ENCODE measurements at regions not wholly inside any gene's neighbourhood (a gene's known extent, or its start where the extent isn't known, plus 50 kb on each side); places are given as distances from the start of the nearest gene placed in this dataset.

DNA sequence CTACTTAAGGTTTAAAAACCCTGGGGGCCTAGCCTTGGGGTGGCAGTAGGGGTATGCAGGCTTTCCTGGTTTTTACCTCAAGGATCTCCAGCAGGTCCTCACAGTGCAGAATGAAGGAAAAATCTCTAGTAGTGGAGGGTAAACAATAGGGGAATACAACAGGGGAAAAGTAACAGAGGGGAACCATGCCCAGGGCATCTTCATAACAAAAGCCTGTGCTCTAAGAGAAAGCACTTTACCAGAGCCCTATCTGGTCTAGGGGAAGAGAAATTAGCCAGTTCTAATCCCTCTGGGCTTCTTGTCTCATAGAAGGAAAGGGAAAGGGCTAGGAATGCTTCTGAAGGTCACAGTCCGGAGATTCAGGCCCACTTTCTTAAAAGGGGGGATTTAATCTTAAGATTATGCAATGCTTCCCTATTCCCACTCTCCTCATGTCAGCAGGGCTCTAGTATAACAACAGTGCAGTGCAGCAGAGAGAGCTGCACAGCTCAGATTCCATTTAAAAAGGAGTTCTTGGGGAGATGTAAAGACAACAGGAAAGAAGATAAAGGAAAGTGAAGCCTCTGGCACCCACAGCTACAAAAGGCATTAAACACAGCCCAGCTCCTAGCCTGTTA is 149.0 kb upstream of the CYP1B1 start:
- Histone ChIP-seq H3K36me3 (ENCODE audit: insufficient read depth, low read length) (no peaks in the 10 kb centered on the region), H3K9me3 (ENCODE audit: low read depth, low read length) (no peaks in the 10 kb centered on the region), H3K27ac (no peak overlapping the region), H3K9ac (ENCODE audit: insufficient read length) (no peak overlapping the region), H3K4me3 (no peak overlapping the region)
- TF ChIP-seq FOXP2 (optimal IDR thresholded peaks at IDR 0.05; ENCODE audit: control extremely low read depth, extremely low read length, insufficient read depth) (no peak), EZH2 (IDR thresholded peaks at IDR 0.05) (no peak), POLR2AphosphoS5 (IDR thresholded peaks at IDR 0.05; ENCODE audit: borderline replicate concordance, low read depth, low read length) (no peak)
- no peak for DNase-seq (ENCODE audit: low read depth, low spot score)

DNA sequence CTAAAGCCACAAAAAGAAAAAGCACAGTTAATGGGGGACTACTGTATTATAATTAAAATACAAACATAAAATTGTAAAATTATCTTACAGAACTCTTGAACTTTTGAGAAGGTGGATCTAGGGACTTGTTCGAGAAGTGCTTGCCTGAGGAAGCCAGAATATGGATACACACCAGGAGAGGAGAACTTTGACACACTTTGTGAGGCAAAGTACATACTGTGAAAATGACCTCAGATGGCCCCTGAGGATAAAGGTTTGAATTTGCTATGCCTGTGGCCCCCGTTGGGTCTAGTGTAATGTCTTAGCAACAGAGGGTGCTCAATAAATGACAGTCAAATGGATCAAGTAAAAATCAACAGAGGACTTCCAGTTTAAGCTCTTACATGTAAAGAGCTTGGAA is 148.2 kb upstream of the CYP1B1 start:
- DNase-seq (ENCODE audit: low read depth, low spot score) = no peak
- Histone ChIP-seq H3K36me3 (ENCODE audit: insufficient read depth, low read length) (no peaks in the 10 kb centered on the region), H3K4me3 (no peak overlapping the region), H3K9me3 (ENCODE audit: low read depth, low read length) (no peaks in the 10 kb centered on the region), H3K9ac (ENCODE audit: insufficient read length) (no peak overlapping the region), H3K27ac (no peak overlapping the region)
- TF ChIP-seq EZH2 (IDR thresholded peaks at IDR 0.05) (no peak), POLR2AphosphoS5 (IDR thresholded peaks at IDR 0.05; ENCODE audit: borderline replicate concordance, low read depth, low read length) (no peak), FOXP2 (optimal IDR thresholded peaks at IDR 0.05; ENCODE audit: control extremely low read depth, extremely low read length, insufficient read depth) (no peak)

DNA sequence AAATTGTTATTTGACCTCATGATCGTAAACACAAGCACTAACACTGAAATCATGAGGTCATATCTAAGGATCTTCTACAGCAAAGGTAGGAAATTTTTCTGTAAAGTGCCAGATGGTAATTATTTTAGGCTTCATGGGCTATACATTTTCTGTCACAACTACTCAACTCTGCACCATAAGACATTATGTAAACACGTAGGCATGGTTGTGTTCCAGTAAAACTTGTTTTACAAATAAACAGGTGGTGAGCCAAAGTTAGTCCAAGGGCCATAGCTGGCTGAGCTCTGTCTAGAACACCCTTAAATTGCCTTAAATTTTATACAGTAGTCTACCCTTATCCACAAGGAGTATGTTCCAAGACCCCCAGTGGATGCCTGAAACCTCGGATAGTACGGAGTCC is 147.3 kb upstream of the CYP1B1 start:
- no peak for DNase-seq (ENCODE audit: low read depth, low spot score)
- Histone ChIP-seq H3K4me3 (no peak overlapping the region), H3K9ac (ENCODE audit: insufficient read length) (no peak overlapping the region), H3K27ac (no peak overlapping the region), H3K9me3 (ENCODE audit: low read depth, low read length) (no peaks in the 10 kb centered on the region), H3K36me3 (ENCODE audit: insufficient read depth, low read length) (no peaks in the 10 kb centered on the region)
- TF ChIP-seq POLR2AphosphoS5 (IDR thresholded peaks at IDR 0.05; ENCODE audit: borderline replicate concordance, low read depth, low read length) (no peak), FOXP2 (optimal IDR thresholded peaks at IDR 0.05; ENCODE audit: control extremely low read depth, extremely low read length, insufficient read depth) (no peak), EZH2 (IDR thresholded peaks at IDR 0.05) (no peak)

DNA sequence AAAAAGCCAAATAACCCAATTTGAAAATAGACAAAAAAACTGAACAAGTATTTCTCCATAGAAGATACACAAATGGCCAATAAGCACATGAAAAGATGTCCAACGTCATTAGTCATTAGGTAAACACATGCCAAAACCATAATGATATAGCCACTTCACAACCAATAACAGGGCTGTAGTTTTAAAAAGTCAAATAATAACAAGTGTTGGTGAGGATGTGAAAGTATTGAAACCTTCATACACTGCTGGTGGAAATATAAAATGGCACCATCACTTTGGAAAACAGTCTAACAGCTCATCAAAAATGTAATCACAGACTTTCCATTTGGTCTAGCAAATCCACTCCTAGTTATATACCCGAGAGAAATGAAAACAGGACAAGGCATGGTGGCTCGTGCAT is 144.2 kb upstream of the CYP1B1 start:
- TF ChIP-seq EZH2 (IDR thresholded peaks at IDR 0.05) (no peak), POLR2AphosphoS5 (IDR thresholded peaks at IDR 0.05; ENCODE audit: borderline replicate concordance, low read depth, low read length) (no peak)
- Histone ChIP-seq H3K9ac (ENCODE audit: insufficient read length) (no peak overlapping the region), H3K36me3 (ENCODE audit: insufficient read depth, low read length) (no peaks in the 10 kb centered on the region), H3K27ac (no peak overlapping the region), H3K4me3 (no peak overlapping the region), H3K9me3 (ENCODE audit: low read depth, low read length) (no peaks in the 10 kb centered on the region)
- no peak for DNase-seq (ENCODE audit: low read depth, low spot score)

DNA sequence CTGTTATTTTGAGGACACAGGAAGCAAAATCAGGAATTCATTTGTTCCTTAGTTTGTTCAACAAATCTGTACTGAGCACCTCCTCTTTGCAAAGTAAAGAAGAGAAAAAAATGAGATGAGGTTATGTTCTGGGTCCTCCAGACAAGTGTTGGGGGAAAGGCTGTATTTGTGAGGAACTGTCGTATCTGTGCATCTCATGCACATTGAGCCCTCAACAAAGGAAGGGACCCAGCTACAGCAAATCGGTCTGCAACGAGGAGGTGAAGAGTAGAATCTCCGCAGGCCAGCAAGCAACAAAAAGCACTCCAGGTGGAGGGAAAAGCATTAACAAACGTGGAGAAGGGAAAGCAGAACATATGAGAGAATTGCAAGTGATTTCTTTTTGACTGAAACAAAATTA is 143.0 kb upstream of the CYP1B1 start:
- H3K9me3 ChIP-seq (ENCODE audit: low read depth, low read length) = no peaks in the 10 kb centered on the region
- H3K4me3 ChIP-seq = no peak overlapping the region
- H3K9ac ChIP-seq (ENCODE audit: insufficient read length) = no peak overlapping the region
- no peak overlapping the region for H3K27ac ChIP-seq
- H3K36me3 ChIP-seq (ENCODE audit: insufficient read depth, low read length) = no peaks in the 10 kb centered on the region
- DNase-seq (ENCODE audit: low read depth, low spot score) = no peak
- TF ChIP-seq POLR2AphosphoS5 (IDR thresholded peaks at IDR 0.05; ENCODE audit: borderline replicate concordance, low read depth, low read length) (no peak), EZH2 (IDR thresholded peaks at IDR 0.05) (no peak), FOXP2 (optimal IDR thresholded peaks at IDR 0.05; ENCODE audit: control extremely low read depth, extremely low read length, insufficient read depth) (no peak)

DNA sequence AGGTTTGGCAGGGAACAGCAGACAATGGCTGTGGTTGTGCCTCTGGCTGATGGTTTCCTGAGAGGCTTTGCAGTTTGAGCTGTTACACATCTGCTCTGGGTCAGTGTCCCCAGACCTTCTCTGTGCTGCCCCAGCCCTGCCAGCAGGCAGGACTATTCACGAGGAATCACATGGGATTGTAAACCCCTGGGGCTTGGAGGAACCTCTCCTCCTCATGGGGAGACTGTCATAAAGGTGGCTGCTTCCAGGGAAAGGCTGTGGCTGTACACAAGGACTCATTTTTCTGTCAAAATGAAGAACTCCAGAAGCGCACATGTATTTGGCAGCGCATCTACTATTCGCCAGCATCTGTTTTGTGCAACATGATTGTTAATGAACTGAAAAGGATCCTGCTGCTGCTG is 142.6 kb upstream of the CYP1B1 start:
- Histone ChIP-seq H3K4me3 (no peak overlapping the region), H3K27ac (no peak overlapping the region), H3K36me3 (ENCODE audit: insufficient read depth, low read length) (no peaks in the 10 kb centered on the region), H3K9ac (ENCODE audit: insufficient read length) (no peak overlapping the region), H3K9me3 (ENCODE audit: low read depth, low read length) (no peaks in the 10 kb centered on the region)
- no peak for DNase-seq (ENCODE audit: low read depth, low spot score)
- TF ChIP-seq EZH2 (IDR thresholded peaks at IDR 0.05) (no peak), FOXP2 (optimal IDR thresholded peaks at IDR 0.05; ENCODE audit: control extremely low read depth, extremely low read length, insufficient read depth) (no peak), POLR2AphosphoS5 (IDR thresholded peaks at IDR 0.05; ENCODE audit: borderline replicate concordance, low read depth, low read length) (no peak)

DNA sequence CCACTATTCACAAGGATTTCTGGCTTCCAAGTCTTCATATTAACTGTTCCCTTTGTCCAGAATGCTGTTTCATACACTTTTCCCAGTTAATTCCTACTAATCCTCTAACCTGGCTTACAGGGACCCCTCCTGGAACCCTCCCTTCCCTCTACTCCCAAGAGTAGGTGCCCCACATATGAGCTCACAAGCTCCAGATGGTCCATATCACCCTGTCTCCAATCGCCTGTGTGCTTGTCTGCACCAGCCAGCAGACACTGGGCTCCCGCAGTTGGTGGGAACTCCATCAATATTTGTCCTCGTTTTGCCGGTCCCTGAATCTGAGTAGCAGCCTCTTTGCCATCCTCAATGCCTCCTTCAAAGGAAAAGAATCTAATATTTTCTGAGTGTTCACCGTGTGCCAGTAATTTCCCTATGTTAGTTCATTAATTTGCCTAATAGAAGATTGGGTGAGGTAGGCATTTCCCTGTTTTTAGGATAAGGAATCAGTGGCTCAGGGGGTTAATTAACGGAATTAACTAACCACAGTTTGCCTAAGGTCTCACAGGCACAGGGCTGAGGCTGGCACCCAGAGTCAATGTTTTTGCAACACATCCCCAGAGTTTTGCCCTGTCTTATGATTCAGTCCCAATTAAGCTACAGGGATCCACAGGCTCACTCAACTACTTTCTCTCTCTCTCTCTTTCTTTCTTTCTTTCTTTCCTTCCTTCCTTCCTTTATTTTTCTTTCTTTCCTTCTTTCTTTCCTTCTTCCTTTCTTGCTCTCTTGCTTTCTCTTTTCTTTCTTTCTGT is 141.6 kb upstream of the CYP1B1 start:
- no peak overlapping the region for H3K27ac ChIP-seq
- no peak overlapping the region for H3K4me3 ChIP-seq
- no peak for TF ChIP-seq POLR2AphosphoS5 (IDR thresholded peaks at IDR 0.05; ENCODE audit: borderline replicate concordance, low read depth, low read length)
- H3K9me3 ChIP-seq (ENCODE audit: low read depth, low read length) = no peaks in the 10 kb centered on the region
- no peak for DNase-seq (ENCODE audit: low read depth, low spot score)
- no peak overlapping the region for H3K9ac ChIP-seq (ENCODE audit: insufficient read length)
- H3K36me3 ChIP-seq (ENCODE audit: insufficient read depth, low read length) = no peaks in the 10 kb centered on the region

DNA sequence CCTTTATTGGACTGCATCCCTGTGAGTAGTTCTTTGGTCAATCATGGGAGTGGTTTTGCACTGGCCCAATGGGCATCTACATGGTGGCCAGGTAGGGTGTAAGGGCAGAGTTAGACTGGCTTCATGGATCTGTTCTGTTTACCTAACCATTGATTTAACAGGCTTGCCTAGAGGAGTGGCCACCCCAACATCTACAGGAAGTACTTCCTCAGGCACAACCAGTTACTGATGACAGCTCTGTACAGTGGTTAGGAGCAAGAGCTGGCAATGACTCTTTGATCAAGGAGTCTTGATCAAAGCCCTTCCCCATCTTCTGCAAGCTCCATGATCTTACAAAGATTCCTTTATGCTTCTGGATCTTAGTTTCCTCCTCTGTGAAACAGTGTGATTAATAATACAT is 140.9 kb upstream of the CYP1B1 start:
- Histone ChIP-seq H3K27ac (no peak overlapping the region), H3K4me3 (no peak overlapping the region), H3K9ac (ENCODE audit: insufficient read length) (no peak overlapping the region), H3K36me3 (ENCODE audit: insufficient read depth, low read length) (no peaks in the 10 kb centered on the region), H3K9me3 (ENCODE audit: low read depth, low read length) (no peaks in the 10 kb centered on the region)
- DNase-seq (ENCODE audit: low read depth, low spot score) = no peak
- TF ChIP-seq FOXP2 (optimal IDR thresholded peaks at IDR 0.05; ENCODE audit: control extremely low read depth, extremely low read length, insufficient read depth) = no peak

DNA sequence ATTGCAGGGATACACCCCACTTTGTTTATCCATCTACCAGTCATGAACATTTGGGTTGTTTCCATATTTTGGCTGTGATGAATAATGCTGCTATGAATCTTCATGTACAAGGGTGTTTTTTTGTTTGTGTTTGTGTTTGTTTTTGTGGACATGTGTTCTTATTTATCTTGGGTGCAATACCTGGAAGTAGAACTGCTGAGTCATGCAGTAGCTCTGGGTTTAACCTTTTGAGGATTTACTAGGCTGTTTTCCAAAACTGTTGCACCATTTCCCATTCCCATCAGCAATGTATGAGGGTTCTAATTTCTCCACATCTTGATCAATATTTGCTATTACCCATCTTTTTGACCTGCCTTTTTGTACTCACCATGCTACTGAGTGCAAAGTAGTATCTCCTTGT is 140.0 kb upstream of the CYP1B1 start:
- Histone ChIP-seq H3K4me3 (no peak overlapping the region), H3K9me3 (ENCODE audit: low read depth, low read length) (no peaks in the 10 kb centered on the region), H3K27ac (no peak overlapping the region), H3K36me3 (ENCODE audit: insufficient read depth, low read length) (no peaks in the 10 kb centered on the region), H3K9ac (ENCODE audit: insufficient read length) (no peak overlapping the region)
- TF ChIP-seq POLR2AphosphoS5 (IDR thresholded peaks at IDR 0.05; ENCODE audit: borderline replicate concordance, low read depth, low read length) (no peak), FOXP2 (optimal IDR thresholded peaks at IDR 0.05; ENCODE audit: control extremely low read depth, extremely low read length, insufficient read depth) (no peak), EZH2 (IDR thresholded peaks at IDR 0.05) (no peak)
- no peak for DNase-seq (ENCODE audit: low read depth, low spot score)

Measured in SK-N-MC (cell line).